PC-3 (cell line): ENCODE measurements at regions not wholly inside any gene's neighbourhood (a gene's known extent, or its start where the extent isn't known, plus 50 kb on each side); places are given as distances from the start of the nearest gene placed in this dataset.

Experiments
- CTCF ChIP-seq: fragments of 300-600 bp; sonication (generic); conservative IDR thresholded peaks from 2 replicates; pipeline ENCODE4 v1.5.1; 2017; ENCODE audit warnings: antibody characterized with exemption, low read depth, mild to moderate bottlenecking, low read length
- EZH2 ChIP-seq: fragments of 300-600 bp; sonication (generic); IDR thresholded peaks from one replicate; pipeline ENCODE4 v1.6.1; 2017; ENCODE audit warnings: antibody characterized with exemption, mild to moderate bottlenecking, low read length; ENCODE audit not compliant: unreplicated experiment
- EZH2phosphoT487 ChIP-seq: fragments of 300-600 bp; sonication (generic); IDR thresholded peaks from 2 replicates; pipeline ENCODE4 v1.6.1; 2018; ENCODE audit warnings: mild to moderate bottlenecking, antibody characterized with exemption, low read length, borderline replicate concordance

GRCh38 chr5:116343961-116344360 lies 230.7 kb downstream of the SEMA6A start:
- TF ChIP-seq CTCF (no peak), EZH2 (no peak), EZH2phosphoT487 (no peak)
